Kidney (tissue), 13 donors: ENCODE measurements at regions not wholly inside any gene's neighbourhood (a gene's known extent, or its start where the extent isn't known, plus 50 kb on each side); places are given as distances from the start of the nearest gene placed in this dataset.

ENCODE experiments used
- DNase-seq, 5 donors: peaks; one replicate each; pipeline ENCODE4 v3.0.0-alpha.2; 2013 to 2020
- FAIRE-seq: peaks from 2 replicates; lab custom pipeline; 2012; peaks lifted over from hg19 to GRCh38; lab: Jason Lieb, UNC
- H3K27ac ChIP-seq, 2 donors: one replicate each; pipeline ENCODE4 v1.7.0; 2013; ENCODE audit warnings: low read depth in 2 of 2, low read length in 2 of 2, inconsistent platforms in 1 of 2
- H3K27me3 ChIP-seq: one replicate; pipeline ENCODE4 v1.7.1; 2013; ENCODE audit warnings: low read length, inconsistent platforms; ENCODE audit not compliant: control insufficient read depth, insufficient read depth
- H3K36me3 ChIP-seq, 3 donors: one replicate each; pipeline versions ENCODE4 v1.7.0 to v1.7.1; 2013; ENCODE audit warnings: low read length in 3 of 3, control low read depth in 1 of 3, inconsistent platforms in 1 of 3; ENCODE audit not compliant: insufficient read depth in 3 of 3, control insufficient read depth in 2 of 3
- H3K4me1 ChIP-seq, 3 donors: one replicate each; pipeline versions ENCODE4 v1.7.0 to v1.7.1; 2013; ENCODE audit warnings: low read length in 3 of 3, inconsistent platforms in 1 of 3, low read depth in 1 of 3; ENCODE audit not compliant: control insufficient read depth in 2 of 3, insufficient read depth in 2 of 3
- H3K4me3 ChIP-seq, 3 donors: one replicate each; pipeline versions ENCODE4 v1.7.0 to v1.8.1; 2013; ENCODE audit warnings: low read length in 3 of 3, control low read depth in 1 of 3, inconsistent platforms in 1 of 3
- H3K9ac ChIP-seq, 3 donors: one replicate each; pipeline versions ENCODE4 v1.7.0 to v1.7.1; 2013; ENCODE audit warnings: low read length in 3 of 3, control low read depth in 1 of 3, inconsistent platforms in 1 of 3
- H3K9me3 ChIP-seq, 3 donors: one replicate each; pipeline versions ENCODE4 v1.7.0 to v1.7.1; 2013; ENCODE audit warnings: low read length in 3 of 3, control low read depth in 1 of 3, inconsistent platforms in 1 of 3; ENCODE audit not compliant: control insufficient read depth in 2 of 3, insufficient read depth in 1 of 3
- intact Hi-C: fragments of 100-400 bp; cut with DNase I; formaldehyde crosslinking; loops from one replicate; pipeline ENCODE4 v1.11.1; 2022
- TF ChIP-seq, protein P1 (sequence below): IDR thresholded peaks from 3 replicates; pipeline ENCODE4 v1.5.1; 2012; ENCODE audit warnings: mild to moderate bottlenecking, moderate library complexity, borderline replicate concordance; ENCODE audit not compliant: insufficient read depth; ENCODE audit errors: extremely low read depth
- donor health status: control.
- donor health status: control.
- donor health status: control.
- donor health status: control.
- donor health status: control.
- donor health status: DM: yes; HTN: yes; CAD: no.
- donor health status: Normal renal cell carcinoma (clear cell type).

DNA sequence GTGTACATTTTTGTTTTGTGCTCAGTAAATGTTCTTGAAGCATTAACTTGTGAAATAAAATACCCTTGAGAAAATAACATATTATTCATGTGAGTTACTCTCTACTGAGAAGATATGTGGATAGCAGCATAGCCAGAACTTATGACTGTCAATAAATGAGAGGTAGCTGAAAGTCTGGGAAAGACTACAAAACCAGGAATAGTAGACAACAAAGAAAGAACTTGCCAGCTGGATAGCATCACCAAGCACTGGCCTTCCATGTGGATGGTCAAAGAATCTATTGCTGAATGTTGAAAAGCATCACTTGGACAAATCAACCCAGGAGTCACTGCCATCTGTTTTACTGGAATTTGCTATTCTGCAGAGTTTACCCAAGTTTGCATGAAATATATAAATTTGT, 650.0 kb upstream of the HTR2C start:
- intact Hi-C loops = no loop called here
- Histone ChIP-seq H3K27me3 (no peaks in the 10 kb centered on the region), H3K9me3 (no peaks in the 10 kb centered on the region), H3K36me3 (no peaks in the 10 kb centered on the region), H3K9ac (no peak overlapping the region), H3K27ac (no peak overlapping the region), H3K4me3 (no peak overlapping the region), H3K4me1 (no peaks in the 10 kb centered on the region)
- TF ChIP-seq, protein P1, sequence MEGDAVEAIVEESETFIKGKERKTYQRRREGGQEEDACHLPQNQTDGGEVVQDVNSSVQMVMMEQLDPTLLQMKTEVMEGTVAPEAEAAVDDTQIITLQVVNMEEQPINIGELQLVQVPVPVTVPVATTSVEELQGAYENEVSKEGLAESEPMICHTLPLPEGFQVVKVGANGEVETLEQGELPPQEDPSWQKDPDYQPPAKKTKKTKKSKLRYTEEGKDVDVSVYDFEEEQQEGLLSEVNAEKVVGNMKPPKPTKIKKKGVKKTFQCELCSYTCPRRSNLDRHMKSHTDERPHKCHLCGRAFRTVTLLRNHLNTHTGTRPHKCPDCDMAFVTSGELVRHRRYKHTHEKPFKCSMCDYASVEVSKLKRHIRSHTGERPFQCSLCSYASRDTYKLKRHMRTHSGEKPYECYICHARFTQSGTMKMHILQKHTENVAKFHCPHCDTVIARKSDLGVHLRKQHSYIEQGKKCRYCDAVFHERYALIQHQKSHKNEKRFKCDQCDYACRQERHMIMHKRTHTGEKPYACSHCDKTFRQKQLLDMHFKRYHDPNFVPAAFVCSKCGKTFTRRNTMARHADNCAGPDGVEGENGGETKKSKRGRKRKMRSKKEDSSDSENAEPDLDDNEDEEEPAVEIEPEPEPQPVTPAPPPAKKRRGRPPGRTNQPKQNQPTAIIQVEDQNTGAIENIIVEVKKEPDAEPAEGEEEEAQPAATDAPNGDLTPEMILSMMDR = no peak
- FAIRE-seq = no peak
- no peak for DNase-seq

DNA sequence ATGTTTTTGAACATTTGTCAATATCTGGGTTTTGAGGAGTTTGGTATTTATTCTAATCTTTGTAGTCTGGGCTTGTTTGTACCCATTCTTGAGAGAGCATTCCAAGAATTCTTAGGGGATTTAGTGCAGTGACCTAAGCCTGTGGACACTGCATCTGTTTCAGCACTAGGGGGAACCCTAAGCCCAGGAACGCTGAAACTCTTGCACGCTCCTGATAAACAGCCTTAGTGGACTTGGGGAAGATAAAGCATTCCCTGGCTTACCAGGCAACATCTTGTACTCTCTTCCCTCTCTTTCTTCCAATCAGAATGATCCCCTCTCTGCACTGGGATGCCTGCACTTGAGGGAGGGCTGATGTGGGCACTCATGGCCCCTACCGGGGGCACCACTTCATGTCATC, 654.9 kb upstream of the HTR2C start:
- no peak overlapping the region for H3K4me3 ChIP-seq
- no peaks in the 10 kb centered on the region for H3K9me3 ChIP-seq
- H3K36me3 ChIP-seq = no peaks in the 10 kb centered on the region
- H3K9ac ChIP-seq = no peak overlapping the region
- FAIRE-seq (no peak), DNase-seq (peak in 3 of 5 donors; percentile 30 to 48 (median 30))
- H3K27me3 ChIP-seq = no peaks in the 10 kb centered on the region
- no peak overlapping the region for H3K27ac ChIP-seq
- TF ChIP-seq, protein P1 = peak; percentile 30
- no peaks in the 10 kb centered on the region for H3K4me1 ChIP-seq
- intact Hi-C loops = no loop called here

DNA sequence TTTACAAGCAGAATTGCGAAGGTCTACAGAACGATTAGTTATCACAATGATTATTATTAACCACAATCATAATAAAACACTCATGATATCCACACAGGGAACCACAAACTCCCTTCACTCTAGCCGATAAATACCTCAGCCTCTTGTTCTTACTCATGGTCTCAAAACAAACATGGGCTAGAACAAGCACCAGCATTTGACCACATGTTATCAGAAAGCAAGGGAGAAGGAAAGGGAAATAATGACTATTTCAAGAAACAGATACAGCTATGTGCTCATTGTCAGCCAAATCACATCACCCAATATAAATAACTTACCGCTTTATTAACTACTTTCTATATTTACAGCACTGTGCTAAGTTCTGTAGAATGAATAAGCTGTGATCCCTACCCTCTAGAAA, 663.2 kb upstream of the HTR2C start:
- FAIRE-seq = no peak
- H3K27me3 ChIP-seq = no peaks in the 10 kb centered on the region
- H3K27ac ChIP-seq = no peak overlapping the region
- no peaks in the 10 kb centered on the region for H3K9me3 ChIP-seq
- no peaks in the 10 kb centered on the region for H3K4me1 ChIP-seq
- intact Hi-C loops = no loop called here
- no peaks in the 10 kb centered on the region for H3K36me3 ChIP-seq
- TF ChIP-seq, protein P1 = no peak
- DNase-seq = peak in 1 of 5 donors; percentile 24
- H3K4me3 ChIP-seq = no peak overlapping the region
- no peak overlapping the region for H3K9ac ChIP-seq

DNA sequence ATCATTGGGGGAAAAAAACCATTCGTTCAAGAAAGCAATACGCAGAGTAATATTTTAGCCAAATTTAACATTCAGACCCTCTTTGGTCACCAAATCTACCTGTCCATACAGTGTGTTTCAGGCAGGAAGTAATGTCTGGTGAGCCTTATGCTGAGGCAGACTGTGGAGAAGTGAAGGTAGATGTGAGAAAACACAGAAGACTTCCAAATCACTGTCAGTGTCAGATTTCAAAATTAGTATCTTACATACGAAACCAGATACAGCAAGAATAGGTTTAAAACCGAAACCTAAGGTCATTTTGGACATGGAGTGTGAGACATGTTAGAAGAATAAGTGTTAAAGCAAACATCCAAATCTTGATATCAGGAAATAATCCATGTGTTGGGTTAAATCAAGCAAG, 664.5 kb upstream of the HTR2C start:
- no peaks in the 10 kb centered on the region for H3K9me3 ChIP-seq
- no peaks in the 10 kb centered on the region for H3K36me3 ChIP-seq
- DNase-seq (no peak), FAIRE-seq (no peak)
- H3K4me1 ChIP-seq = no peaks in the 10 kb centered on the region
- no peak overlapping the region for H3K4me3 ChIP-seq
- H3K27me3 ChIP-seq = no peaks in the 10 kb centered on the region
- no peak overlapping the region for H3K27ac ChIP-seq
- intact Hi-C loops = no loop called here
- TF ChIP-seq, protein P1 = no peak
- H3K9ac ChIP-seq = no peak overlapping the region
